GM21619 (cell line): ENCODE measurements at regions not wholly inside any gene's neighbourhood (a gene's known extent, or its start where the extent isn't known, plus 50 kb on each side); places are given as distances from the start of the nearest gene placed in this dataset.

Experiments
- ATAC-seq: cut with Tn5 transposase; IDR thresholded peaks from one replicate; pipeline ENCODE4 v1.9.1; 2021; ENCODE audit not compliant: unreplicated experiment

- no peak for ATAC-seq
Observed at GRCh38 chr6:21844120-21844917, 250.8 kb downstream of the SOX4 start.

GRCh38 chr6:21845018-21845417, 251.5 kb downstream of the SOX4 start:
- ATAC-seq = no peak

DNA sequence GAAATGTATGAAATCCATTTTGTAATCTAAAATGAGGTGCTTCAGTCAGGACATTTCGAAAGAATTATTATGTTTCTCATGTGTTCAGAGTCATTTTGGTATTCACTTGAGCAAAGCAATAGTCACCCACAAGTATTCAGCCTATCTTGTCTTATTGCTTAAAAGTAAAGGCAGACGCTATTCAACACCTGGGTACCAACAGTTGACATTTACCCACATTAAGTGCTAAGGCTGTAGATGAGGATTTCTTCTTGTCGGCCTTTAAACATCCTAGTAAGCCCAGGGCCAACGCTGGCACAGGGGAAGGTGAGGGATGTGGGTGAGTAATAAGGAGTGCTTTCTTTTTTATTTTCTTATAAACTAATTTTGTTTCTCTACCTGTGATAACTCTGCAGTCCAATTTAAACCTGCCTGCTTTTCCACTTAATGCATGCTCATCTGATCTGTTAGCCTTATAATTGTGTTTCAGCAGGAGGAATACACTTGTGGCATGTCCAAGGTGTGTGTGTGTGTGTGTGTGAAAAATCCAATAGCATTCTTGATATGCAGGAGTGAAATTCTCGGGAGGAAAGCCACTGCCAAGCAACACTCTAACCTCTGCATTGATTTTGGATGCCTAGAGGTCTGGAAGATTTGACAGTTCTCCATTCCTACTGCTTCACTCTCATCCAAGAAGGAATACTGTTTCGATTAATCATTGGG, 252.0 kb downstream of the SOX4 start:
- no peak for ATAC-seq

- peak; percentile 52 for ATAC-seq
Observed at GRCh38 chr6:21846541-21847451, 253.2 kb downstream of the SOX4 start.

GRCh38 chr6:21847711-21848480, 254.3 kb downstream of the SOX4 start:
- no peak for ATAC-seq

DNA sequence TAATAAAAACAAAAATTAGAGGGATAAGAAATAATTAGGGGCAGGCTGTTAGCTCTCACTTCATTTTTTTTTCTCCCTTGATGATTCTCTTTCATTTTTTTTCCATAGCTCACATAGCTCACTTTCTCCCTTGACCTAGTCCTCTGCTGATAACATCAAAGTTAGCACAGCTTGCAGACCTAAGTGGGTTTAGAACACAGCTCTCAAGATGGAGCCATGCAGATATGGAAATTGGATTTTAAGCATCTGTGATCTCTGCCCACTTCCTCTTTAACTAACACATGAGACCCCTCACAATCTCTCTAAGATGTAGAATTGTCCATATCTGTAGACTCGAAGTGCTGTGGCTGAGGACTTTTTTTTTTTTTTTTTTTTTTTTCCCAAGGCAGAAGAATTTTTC, 257.1 kb downstream of the SOX4 start:
- ATAC-seq = no peak

DNA sequence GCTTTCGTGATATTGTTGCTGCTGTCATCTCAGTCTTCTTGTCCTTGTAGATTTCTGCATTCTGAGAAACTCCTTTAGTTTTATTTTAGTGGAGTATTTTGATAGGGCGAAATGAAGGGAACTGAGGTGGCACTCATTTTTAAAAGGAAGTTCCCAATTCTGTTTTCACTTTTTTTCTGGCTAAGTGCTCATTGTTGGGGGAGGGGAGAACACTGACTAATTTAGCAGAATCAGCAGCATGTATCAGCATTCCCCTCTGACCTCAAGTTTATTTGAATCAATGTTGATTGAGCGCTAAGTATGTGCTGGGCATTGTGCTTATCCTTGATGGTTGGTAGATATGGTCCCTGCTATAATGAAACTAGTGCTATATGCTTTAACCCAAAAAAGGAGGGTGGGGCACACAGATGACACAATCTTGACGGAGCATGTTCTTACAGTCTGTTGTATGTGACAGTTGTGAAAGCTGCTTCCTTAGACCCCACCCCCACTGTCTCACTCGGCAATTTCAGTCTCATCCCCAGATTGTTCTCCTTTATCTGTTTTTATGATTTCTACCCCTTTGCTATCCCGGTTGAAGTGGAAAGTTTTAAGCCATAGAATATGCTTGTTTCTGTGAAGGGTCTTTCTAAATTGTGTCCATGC, 262.4 kb downstream of the SOX4 start:
- ATAC-seq = no peak

DNA sequence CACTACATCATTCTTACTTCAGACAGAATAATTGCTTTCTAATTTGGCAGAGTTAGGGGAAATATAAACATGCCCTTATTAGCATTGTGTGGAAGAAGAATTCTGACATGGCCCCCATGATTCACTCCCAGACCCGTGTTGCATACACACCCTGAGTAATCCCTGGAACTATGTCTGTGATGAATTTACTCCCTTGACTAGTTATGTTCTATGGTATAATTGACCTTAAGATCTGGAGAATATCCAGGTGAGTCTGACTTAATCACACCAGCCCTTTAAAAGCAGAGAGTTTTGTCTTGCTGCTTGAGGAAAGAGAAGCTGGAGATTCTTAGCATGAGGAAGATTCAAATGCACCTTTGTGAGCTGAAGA, 262.9 kb downstream of the SOX4 start:
- ATAC-seq = no peak

DNA sequence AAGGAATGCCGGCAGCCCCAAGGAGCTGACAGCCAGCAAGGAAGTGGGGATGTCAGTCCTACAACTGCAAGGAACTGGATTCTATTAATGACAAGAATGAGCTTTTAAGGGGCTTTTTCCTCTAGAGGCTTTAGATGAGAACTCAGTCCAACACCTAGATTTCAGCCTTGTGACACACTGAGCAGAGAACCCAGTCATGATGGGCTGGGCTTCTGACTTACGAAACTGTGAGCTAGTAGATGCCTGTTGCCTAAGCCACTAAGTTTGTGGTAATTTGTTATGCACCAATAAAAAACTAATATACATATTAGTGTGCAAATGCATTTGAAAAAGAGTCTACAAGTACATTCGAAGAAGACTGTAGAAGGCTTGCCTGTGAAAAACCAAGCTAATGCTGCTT, 263.3 kb downstream of the SOX4 start:
- ATAC-seq = no peak

DNA sequence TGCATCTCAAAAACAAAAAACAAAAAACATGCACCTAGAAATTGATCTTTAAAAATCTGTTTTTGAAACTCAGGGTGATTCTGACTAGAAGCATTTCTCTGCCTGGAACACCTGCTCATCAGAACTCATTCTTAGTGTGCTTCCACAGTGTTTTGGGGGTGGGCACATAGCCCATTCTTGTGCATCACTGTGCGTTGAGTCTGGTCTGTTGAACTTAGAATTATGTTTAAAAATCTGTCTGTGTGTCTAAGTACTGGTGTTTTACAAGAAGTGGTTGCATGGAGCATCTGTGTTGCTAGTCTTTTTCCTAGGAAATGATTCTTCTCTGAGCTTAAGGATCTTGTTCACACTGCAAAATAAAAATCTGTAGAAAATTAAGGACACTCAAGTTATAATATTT, 264.5 kb downstream of the SOX4 start:
- ATAC-seq = no peak

DNA sequence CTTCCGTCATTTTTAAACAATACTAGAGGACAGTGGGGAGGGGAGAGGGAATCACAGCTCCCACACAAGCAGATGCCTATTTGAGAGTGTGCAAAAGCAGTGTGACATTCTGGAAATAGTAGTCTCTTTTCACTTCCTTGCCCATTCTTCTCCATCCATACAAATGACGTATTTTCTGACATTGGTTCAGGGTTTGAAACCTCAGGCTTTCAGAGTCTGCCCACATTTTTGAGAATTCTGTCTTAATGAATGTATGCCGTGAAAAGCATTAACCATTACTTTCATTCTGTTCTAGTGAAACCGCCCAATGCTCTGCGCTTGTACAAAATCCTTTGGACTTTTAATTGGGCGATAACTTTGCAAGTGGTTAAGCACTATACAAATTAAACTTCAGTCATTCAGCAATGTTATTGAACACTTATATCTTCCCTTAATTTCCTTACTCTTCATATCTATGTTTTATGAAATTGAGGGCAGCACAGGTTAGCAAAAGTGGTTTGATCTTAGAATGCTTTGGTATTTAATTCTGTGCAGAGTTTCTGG, 265.7 kb downstream of the SOX4 start:
- ATAC-seq = no peak

DNA sequence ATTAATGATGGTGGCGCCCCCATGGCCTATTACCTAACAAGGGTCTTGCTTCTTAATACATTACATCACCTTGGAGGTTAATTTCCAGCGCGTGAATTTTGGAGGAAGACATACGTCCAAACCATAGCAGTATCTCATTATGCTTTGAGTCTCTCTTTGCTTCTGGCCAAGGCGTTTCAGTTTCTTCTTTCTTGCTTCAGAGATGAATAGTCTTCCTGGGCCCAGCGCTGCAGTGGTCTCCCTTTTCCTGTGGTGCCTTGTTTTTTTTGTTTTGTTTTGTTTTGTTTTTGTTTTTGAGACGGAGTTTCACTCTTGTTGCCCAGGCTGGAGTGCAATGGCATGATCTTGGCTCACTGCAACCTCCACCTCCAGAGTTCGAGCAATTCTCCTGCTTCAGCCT, 268.4 kb downstream of the SOX4 start:
- no peak for ATAC-seq

- ATAC-seq = no peak
Observed at GRCh38 chr6:21864206-21864605, 270.7 kb downstream of the SOX4 start.

- ATAC-seq = no peak
Observed at GRCh38 chr6:21868226-21868625, 274.7 kb downstream of the SOX4 start.

DNA sequence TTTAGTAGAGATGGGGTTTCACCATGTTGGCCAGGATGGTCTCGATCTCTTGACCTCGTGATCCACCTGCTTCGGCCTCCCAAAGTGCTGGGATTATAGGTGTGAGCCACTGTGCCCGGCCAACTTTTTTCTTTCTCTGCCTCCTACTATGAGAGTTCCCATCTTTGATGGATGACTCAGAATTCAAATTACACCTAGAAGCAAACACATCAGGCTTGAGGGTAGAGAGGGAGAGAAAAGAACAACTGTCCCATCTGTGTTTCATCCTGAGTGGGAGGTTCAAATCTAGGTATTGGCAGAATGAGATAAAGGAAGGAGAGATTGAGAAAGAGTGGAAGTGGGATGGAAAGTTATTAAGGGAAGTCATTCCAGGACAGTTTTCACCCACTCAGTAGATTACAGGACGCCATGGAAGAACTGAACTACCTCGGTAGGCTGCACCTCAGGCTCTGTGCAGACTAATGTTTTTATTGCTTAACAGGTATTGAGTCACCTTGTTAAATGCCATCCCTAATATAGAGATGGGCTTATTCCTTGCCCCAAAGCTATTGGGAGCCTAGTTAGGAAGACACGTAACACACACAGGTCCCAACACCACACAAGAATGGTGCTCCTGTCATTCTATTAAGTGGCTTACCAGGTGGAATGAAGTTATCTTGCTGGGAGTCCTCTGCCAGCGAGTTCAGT, 275.7 kb downstream of the SOX4 start:
- ATAC-seq = no peak

- no peak for ATAC-seq
Observed at GRCh38 chr6:21870076-21870730, 276.7 kb downstream of the SOX4 start.

DNA sequence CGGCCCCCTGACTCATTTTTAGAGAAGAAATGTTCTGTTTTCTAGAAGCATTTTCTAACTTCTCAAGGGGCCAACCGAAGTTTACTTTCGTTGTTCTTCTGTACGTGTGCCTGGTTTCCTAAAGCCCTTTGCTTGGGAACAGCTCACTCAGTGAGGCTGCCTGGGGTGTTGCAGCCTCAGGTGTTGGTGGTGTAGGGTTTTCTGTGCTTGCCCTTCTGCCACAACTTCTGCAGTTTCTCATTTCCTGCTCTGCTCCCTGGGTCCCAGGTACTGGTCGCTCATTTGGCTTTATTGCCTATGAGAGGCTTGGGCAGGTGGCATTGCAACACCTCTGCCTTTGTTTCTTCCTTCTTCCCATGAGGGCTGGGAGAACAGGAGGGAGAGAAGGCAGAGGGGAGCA, 278.3 kb downstream of the SOX4 start:
- ATAC-seq = no peak

GRCh38 chr6:21872749-21873148, 279.2 kb downstream of the SOX4 start:
- no peak for ATAC-seq

GRCh38 chr6:21873562-21873961, 280.0 kb downstream of the SOX4 start:
- ATAC-seq = no peak
